Left lung (tissue), 4 donors: ENCODE measurements at regions not wholly inside any gene's neighbourhood (a gene's known extent, or its start where the extent isn't known, plus 50 kb on each side); places are given as distances from the start of the nearest gene placed in this dataset.
A peak's percentile ranks its signal among the peaks of the same experiment; 100 is the strongest.

Experiments used
- ATAC-seq: fragments of 200-7000 bp; cut with Tn5 transposase; one replicate; pipeline ENCODE4 v1.9.1; 2020; ENCODE audit warnings: moderate library complexity
- DNase-seq, 4 donors: peaks; one replicate each; pipeline ENCODE4 v3.0.0-alpha.2; 2013 to 2020
- H3K27ac ChIP-seq, 2 donors: fragments of 200-600 bp; sonication (generic) in 1 of 2; one replicate each; pipeline versions ENCODE4 v1.5.0 to v1.8.0; 2020 to 2021
- H3K27me3 ChIP-seq, 2 donors: fragments of 200-600 bp; sonication (generic) in 1 of 2; one replicate each; pipeline versions ENCODE4 v1.5.0 to v1.8.0; 2020 to 2021
- H3K36me3 ChIP-seq, 2 donors: fragments of 200-600 bp; sonication (generic) in 1 of 2; one replicate each; pipeline versions ENCODE4 v1.5.0 to v1.8.0; 2020 to 2021
- H3K4me1 ChIP-seq, 2 donors: fragments of 200-600 bp; one replicate each; pipeline ENCODE4 v1.8.0; 2021
- H3K4me3 ChIP-seq, 2 donors: fragments of 200-600 bp; sonication (generic) in 1 of 2; one replicate each; pipeline versions ENCODE4 v1.5.0 to v1.8.0; 2020 to 2021; ENCODE audit warnings: mild to moderate bottlenecking in 1 of 2
- H3K9me3 ChIP-seq, 2 donors: fragments of 200-600 bp; sonication (generic) in 1 of 2; one replicate each; pipeline versions ENCODE4 v1.5.0 to v1.8.0; 2020 to 2021
- intact Hi-C, 2 donors: fragments of 100-400 bp; cut with DNase I; formaldehyde crosslinking; loops; one replicate each; pipeline versions ENCODE4 v1.11.2 to v1.14.2; 2022
- TF ChIP-seq, protein P1 (sequence below), 2 donors: fragments of 200-600 bp; sonication (generic) in 1 of 2; IDR thresholded peaks; one replicate each; pipeline versions ENCODE4 v1.5.0 to v1.8.0; 2021; ENCODE audit warnings: antibody characterized with exemption in 2 of 2
- donor health status: DM: no; HTN: yes; CAD: no.
- donor health status: DM: no; HTN: no; CAD: no.

DNA sequence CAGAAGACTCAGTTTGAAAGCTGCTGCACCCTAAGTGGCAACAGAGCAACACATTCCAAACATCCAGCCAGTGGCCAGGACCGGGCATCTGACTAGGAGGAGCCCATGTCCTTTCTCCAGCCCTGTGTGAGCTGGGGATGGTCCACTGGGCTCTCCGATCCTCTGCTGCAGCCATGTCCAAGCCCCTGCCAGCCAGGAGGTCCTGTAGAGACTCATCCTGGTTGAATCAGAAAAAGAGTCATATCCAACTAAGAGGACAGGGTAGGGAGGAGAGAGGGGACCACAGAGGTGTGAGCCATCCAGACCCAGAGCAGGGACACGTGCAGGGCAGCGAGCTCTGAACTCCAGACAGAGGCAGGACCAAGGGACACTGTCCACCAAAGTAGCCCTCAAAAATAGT lies 163.0 kb upstream of the CDH5 start:
- Histone ChIP-seq H3K9me3 (no peaks in the 10 kb centered on the region), H3K27me3 (no peaks in the 10 kb centered on the region), H3K27ac (no peak overlapping the region), H3K4me1 (peaks cover 14 to 52% of the 10 kb centered on the region in 2 donors), H3K36me3 (no peaks in the 10 kb centered on the region), H3K4me3 (no peak overlapping the region)
- ATAC-seq (no peak), DNase-seq (no peak)
- intact Hi-C loops = no loop called here
- TF ChIP-seq, protein P1, sequence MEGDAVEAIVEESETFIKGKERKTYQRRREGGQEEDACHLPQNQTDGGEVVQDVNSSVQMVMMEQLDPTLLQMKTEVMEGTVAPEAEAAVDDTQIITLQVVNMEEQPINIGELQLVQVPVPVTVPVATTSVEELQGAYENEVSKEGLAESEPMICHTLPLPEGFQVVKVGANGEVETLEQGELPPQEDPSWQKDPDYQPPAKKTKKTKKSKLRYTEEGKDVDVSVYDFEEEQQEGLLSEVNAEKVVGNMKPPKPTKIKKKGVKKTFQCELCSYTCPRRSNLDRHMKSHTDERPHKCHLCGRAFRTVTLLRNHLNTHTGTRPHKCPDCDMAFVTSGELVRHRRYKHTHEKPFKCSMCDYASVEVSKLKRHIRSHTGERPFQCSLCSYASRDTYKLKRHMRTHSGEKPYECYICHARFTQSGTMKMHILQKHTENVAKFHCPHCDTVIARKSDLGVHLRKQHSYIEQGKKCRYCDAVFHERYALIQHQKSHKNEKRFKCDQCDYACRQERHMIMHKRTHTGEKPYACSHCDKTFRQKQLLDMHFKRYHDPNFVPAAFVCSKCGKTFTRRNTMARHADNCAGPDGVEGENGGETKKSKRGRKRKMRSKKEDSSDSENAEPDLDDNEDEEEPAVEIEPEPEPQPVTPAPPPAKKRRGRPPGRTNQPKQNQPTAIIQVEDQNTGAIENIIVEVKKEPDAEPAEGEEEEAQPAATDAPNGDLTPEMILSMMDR (IDR thresholded peaks at IDR 0.05) = no peak

DNA sequence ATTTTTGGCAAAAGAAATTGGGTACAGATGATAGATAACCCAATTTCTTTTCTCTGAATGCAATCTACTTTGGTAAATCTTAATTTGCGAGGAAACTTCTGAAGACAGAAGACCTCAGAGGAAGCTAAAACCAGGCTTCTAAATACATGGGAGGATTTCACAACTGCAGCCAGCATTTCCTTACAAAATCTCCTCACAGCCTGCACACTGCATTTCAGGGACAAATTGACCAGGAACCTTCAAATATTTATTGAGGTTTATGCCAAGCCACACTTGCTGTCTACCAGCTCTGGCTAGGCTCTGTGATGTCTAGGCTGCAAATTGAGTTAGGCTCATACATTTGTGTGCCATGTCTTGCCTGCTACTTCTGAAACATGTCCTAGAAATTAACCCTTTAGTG lies 167.3 kb upstream of the CDH5 start:
- Histone ChIP-seq H3K9me3 (no peaks in the 10 kb centered on the region), H3K36me3 (no peaks in the 10 kb centered on the region), H3K27me3 (no peaks in the 10 kb centered on the region), H3K4me3 (no peak overlapping the region), H3K4me1 (peaks cover 0 to 12% of the 10 kb centered on the region in 2 donors), H3K27ac (no peak overlapping the region)
- peak; percentile 24 for ATAC-seq
- TF ChIP-seq, protein P1 (IDR thresholded peaks at IDR 0.05) = no peak
- DNase-seq = peak in 1 of 4 donors; percentile 53
- intact Hi-C loops = no loop called here

DNA sequence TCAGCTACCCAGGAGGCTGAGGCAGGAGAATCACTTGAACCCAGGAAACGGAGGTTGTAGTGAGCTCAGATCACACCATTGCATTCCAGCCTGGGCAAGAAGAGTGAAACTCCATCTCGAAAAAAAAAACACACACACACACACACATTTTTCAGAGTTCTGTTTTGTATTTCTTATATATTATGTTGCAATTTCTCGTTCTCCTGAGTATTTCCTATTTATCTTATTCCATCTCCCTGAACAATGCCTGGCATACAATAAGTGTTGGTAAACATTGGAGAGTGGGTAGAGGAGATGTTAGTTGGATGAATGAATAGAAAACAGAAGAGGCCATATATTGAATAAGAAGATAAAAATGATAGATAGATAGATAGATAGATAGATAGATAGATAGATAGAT lies 167.8 kb upstream of the CDH5 start:
- Histone ChIP-seq H3K9me3 (no peaks in the 10 kb centered on the region), H3K27ac (no peak overlapping the region), H3K36me3 (no peaks in the 10 kb centered on the region), H3K27me3 (no peaks in the 10 kb centered on the region), H3K4me3 (no peak overlapping the region), H3K4me1 (peaks cover 0 to 12% of the 10 kb centered on the region in 2 donors)
- intact Hi-C loops = no loop called here
- DNase-seq = no peak
- TF ChIP-seq, protein P1 (IDR thresholded peaks at IDR 0.05) = no peak
- ATAC-seq = no peak

DNA sequence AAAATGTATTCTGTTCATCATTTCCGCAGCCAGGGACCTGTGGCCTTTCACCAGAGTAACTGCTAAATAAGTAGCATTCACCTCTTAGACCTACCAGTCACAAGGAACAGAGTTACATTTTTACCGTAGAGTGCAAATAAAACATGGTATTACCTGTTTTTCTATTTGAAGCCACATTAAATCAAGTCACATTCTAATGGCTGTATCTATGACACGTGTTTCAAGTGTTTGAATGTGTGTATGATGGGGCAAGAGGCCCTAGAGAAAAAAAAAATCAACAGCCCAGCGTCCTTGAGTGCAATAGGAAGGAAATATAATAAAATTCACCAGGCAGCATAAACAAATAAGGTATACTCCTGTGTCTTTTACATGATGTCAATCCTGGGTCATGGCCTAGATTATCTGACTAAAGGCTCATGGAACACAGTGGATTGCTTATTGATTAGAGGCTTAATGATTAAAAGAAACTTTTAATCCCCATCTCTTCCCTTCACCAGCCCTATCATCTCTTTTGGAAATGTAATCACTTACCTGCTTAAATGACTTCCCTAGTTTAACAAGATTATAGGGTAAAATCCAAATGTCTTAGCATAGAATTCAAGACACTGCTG lies 168.7 kb upstream of the CDH5 start:
- intact Hi-C loops = no loop called here
- H3K4me1 ChIP-seq = peaks cover 0 to 12% of the 10 kb centered on the region in 2 donors
- DNase-seq (peak in 1 of 4 donors; percentile 52), ATAC-seq (peak; percentile 83)
- no peaks in the 10 kb centered on the region for H3K36me3 ChIP-seq
- no peak overlapping the region for H3K27ac ChIP-seq
- H3K9me3 ChIP-seq = no peaks in the 10 kb centered on the region
- TF ChIP-seq, protein P1 (IDR thresholded peaks at IDR 0.05) = no peak
- H3K4me3 ChIP-seq = no peak overlapping the region
- H3K27me3 ChIP-seq = no peaks in the 10 kb centered on the region

GRCh38 chr16:66196770-66197169 lies 169.7 kb upstream of the CDH5 start:
- DNase-seq = no peak
- no peak for ATAC-seq
- H3K4me3 ChIP-seq = no peak overlapping the region

More at GRCh38 chr16:66196770-66197169, 169.7 kb upstream of the CDH5 start:
- intact Hi-C loops = no loop called here
- Histone ChIP-seq H3K36me3 (no peaks in the 10 kb centered on the region), H3K27me3 (no peaks in the 10 kb centered on the region), H3K4me1 (peaks cover 0 to 12% of the 10 kb centered on the region in 2 donors), H3K9me3 (no peaks in the 10 kb centered on the region), H3K27ac (no peak overlapping the region)
- TF ChIP-seq, protein P1 (IDR thresholded peaks at IDR 0.05) = no peak
